Prostate gland (tissue), 2 donors: ENCODE measurements at regions not wholly inside any gene's neighbourhood (a gene's known extent, or its start where the extent isn't known, plus 50 kb on each side); places are given as distances from the start of the nearest gene placed in this dataset.

Experiments used
- DNase-seq: peaks from one replicate; pipeline ENCODE4 v3.0.0-alpha.2; 2019; ENCODE audit warnings: low spot score
- H3K27ac ChIP-seq, 2 donors: fragments of 200-600 bp; sonication (generic); 2 replicates each; pipeline ENCODE4 v1.5.1; 2017 to 2019
- H3K27me3 ChIP-seq: fragments of 200-600 bp; sonication (generic); replicated peaks from 2 replicates; pipeline ENCODE4 v1.5.1; 2019; ENCODE audit not compliant: insufficient read depth
- H3K36me3 ChIP-seq, 2 donors: fragments of 200-600 bp; sonication (generic); 1 replicate in 1 of 2; 2 replicates in 1 of 2; pipeline versions ENCODE4 v1.5.1 to v1.8.1; 2017 to 2019
- H3K4me1 ChIP-seq: fragments of 200-600 bp; sonication (generic); replicated peaks from 2 replicates; pipeline ENCODE4 v1.5.1; 2019
- H3K4me3 ChIP-seq, 2 donors: fragments of 200-600 bp; sonication (generic); 2 replicates each; pipeline ENCODE4 v1.5.1; 2017 to 2019
- H3K9me3 ChIP-seq: fragments of 200-600 bp; sonication (generic); 2 replicates; pipeline ENCODE4 v1.5.1; 2017
- POLR2A ChIP-seq: fragments of 450-650 bp; IDR thresholded peaks from one replicate; pipeline ENCODE4 v1.6.1; 2016; ENCODE audit warnings: antibody characterized with exemption, mild to moderate bottlenecking
- POLR2AphosphoS5 ChIP-seq: sonication (generic); formaldehyde crosslinking; IDR thresholded peaks from one replicate; pipeline ENCODE4 v1.6.1; 2017; ENCODE audit warnings: antibody characterized with exemption
- WGBS: methylation state at CpG from one replicate; pipeline ENCODE4 v1.1.5; 2018; 5-methylcytosine and 5-hydroxymethylcytosine counted together
- intact Hi-C: fragments of 100-400 bp; cut with DNase I; formaldehyde crosslinking; loops from one replicate; pipeline ENCODE4 v1.14.2; 2022
- TF ChIP-seq, protein P1 (sequence below), 4 experiments: fragments of 200-600 bp in 2 of 4; fragments of 450-650 bp in 2 of 4; sonication (generic) in 2 of 4; IDR thresholded peaks; 1 replicate in 3 of 4; 2 replicates in 1 of 4; pipeline ENCODE4 v1.5.1; 2016 to 2019; ENCODE audit warnings: antibody characterized with exemption in 4 of 4, mild to moderate bottlenecking in 2 of 4, moderate library complexity in 2 of 4

DNA sequence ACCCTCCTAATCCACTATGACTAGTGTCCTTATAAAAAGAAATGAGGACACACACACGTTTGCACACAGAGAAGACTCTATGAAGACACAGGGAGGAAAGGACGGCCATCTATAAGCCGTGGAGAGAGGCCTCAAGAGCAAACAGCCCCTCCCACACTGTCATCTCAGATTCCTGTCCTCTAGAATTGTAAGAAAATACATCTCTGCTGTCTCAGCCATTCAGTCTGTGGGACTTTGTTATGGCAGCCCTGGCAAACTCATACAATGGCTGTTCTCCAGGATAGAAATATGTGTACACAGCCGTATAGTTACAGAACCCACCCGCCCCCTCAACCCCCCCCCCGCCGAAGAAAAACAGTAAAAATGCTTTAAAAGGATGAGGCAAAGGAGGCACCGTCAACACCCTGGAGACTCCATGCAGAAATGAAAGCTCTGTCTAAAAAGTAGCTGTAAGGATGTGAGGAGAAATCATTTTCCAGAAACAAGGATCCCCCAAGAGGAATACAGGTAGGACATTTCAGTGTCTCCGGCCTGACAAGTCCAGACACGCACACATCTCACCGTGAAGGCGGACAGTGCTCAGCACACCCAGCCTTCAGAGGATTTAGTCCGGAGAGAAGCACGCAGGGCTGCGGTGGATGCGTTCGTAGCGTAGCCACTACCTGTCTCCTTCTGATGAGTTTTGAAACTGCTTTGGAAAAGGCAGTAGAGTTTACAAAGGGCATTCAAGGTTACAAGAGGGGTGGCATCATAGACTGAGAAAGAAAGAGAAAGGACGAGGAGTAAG, 110.8 kb upstream of the ERCC6L2 start:
- Histone ChIP-seq H3K36me3 (no peaks in the 10 kb centered on the region), H3K9me3 (no peaks in the 10 kb centered on the region), H3K27me3 (no peaks in the 10 kb centered on the region), H3K27ac (peak overlapping the region; percentile 51 to 59), H3K4me1 (no peaks in the 10 kb centered on the region), H3K4me3 (peak overlapping the region; percentile 11 to 20)
- peak; percentile 26 for DNase-seq
- intact Hi-C loops, result no loop called here
- WGBS, result 13% methylated on average over 19 of the region's 19 CpGs
- no peak for TF ChIP-seq POLR2AphosphoS5
- no peak for TF ChIP-seq POLR2A
- TF ChIP-seq, protein P1, sequence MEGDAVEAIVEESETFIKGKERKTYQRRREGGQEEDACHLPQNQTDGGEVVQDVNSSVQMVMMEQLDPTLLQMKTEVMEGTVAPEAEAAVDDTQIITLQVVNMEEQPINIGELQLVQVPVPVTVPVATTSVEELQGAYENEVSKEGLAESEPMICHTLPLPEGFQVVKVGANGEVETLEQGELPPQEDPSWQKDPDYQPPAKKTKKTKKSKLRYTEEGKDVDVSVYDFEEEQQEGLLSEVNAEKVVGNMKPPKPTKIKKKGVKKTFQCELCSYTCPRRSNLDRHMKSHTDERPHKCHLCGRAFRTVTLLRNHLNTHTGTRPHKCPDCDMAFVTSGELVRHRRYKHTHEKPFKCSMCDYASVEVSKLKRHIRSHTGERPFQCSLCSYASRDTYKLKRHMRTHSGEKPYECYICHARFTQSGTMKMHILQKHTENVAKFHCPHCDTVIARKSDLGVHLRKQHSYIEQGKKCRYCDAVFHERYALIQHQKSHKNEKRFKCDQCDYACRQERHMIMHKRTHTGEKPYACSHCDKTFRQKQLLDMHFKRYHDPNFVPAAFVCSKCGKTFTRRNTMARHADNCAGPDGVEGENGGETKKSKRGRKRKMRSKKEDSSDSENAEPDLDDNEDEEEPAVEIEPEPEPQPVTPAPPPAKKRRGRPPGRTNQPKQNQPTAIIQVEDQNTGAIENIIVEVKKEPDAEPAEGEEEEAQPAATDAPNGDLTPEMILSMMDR (IDR thresholded peaks at IDR 0.05), result no peak

DNA sequence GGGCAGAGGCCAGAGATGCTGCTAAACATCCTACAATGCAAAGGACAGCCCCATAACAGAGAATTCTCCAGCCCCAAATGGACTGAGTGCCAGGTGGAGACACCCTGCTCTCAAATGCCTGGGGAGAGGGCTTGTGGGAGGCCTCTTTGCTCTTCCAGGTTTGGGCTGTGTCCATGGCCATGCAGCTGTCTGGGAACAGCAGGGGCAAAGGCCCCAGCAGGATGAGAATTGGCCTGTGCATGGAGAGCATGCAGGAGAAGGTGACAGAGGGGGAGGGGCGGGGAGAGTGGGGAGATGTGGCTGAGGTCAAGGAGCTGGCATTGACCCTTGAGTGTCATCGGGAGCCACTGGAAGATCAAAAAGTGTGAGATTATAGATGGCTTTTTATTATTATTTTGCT, 111.5 kb upstream of the ERCC6L2 start:
- Histone ChIP-seq H3K36me3 (no peaks in the 10 kb centered on the region), H3K4me1 (no peaks in the 10 kb centered on the region), H3K27ac (peak overlapping the region; percentile 51 to 59), H3K9me3 (no peaks in the 10 kb centered on the region), H3K4me3 (no peak overlapping the region), H3K27me3 (no peaks in the 10 kb centered on the region)
- TF ChIP-seq, protein P1 (IDR thresholded peaks at IDR 0.05), result no peak
- TF ChIP-seq POLR2A (no peak), POLR2AphosphoS5 (no peak)
- 73% methylated on average over 2 of the region's 2 CpGs for WGBS
- intact Hi-C loops, result no loop called here
- no peak for DNase-seq

DNA sequence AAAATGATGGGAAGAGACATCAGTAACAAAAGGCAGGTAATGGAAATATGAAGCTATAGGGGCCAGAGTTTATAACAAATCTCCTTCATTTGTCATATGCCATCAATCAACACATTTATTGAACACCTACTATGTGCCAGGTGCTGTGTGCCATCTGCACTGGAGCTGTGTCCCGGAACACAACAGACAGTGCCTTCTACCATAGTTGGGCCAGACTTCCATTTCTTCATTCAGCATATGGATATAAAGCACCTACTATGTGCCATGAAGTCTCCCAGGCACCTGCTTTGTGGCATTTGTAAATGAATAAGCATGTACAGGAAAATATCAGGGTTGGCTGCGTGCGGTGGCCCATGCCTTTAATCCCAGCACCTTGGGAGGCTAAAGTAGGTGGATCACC, 112.5 kb upstream of the ERCC6L2 start:
- Histone ChIP-seq H3K27me3 (no peaks in the 10 kb centered on the region), H3K9me3 (no peaks in the 10 kb centered on the region), H3K27ac (no peak overlapping the region), H3K4me3 (no peak overlapping the region), H3K36me3 (no peaks in the 10 kb centered on the region), H3K4me1 (no peaks in the 10 kb centered on the region)
- no peak for DNase-seq
- no peak for TF ChIP-seq POLR2AphosphoS5
- no peak for TF ChIP-seq POLR2A
- TF ChIP-seq, protein P1 (IDR thresholded peaks at IDR 0.05), result no peak
- intact Hi-C loops, result no loop called here
- WGBS, result 98% methylated on average over 3 of the region's 3 CpGs

DNA sequence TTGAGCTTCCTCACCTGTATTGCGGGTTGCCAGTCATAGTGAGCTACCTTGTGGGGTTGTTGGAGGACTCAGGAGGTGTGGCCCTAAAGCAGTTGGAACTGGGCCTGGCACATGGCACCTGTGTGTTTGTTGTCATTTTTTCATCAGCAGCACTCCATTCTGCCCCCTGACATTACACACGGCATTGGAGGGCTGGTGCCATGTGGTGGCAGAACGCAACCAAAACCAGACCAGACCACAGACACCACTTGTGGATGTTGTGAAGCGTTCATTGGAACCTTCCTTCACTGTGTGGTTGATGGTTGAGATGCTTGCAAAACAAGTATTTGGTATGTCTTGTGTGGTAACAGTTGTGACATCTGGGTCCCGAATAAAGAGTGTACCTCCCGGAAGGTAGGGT, 113.2 kb upstream of the ERCC6L2 start:
- Histone ChIP-seq H3K27ac (no peak overlapping the region), H3K4me3 (no peak overlapping the region), H3K9me3 (no peaks in the 10 kb centered on the region), H3K4me1 (no peaks in the 10 kb centered on the region), H3K27me3 (no peaks in the 10 kb centered on the region), H3K36me3 (no peaks in the 10 kb centered on the region)
- intact Hi-C loops, result no loop called here
- TF ChIP-seq, protein P1 (IDR thresholded peaks at IDR 0.05), result no peak
- TF ChIP-seq POLR2AphosphoS5 (no peak), POLR2A (no peak)
- no peak for DNase-seq
- WGBS, result 95% methylated on average over 6 of the region's 6 CpGs

DNA sequence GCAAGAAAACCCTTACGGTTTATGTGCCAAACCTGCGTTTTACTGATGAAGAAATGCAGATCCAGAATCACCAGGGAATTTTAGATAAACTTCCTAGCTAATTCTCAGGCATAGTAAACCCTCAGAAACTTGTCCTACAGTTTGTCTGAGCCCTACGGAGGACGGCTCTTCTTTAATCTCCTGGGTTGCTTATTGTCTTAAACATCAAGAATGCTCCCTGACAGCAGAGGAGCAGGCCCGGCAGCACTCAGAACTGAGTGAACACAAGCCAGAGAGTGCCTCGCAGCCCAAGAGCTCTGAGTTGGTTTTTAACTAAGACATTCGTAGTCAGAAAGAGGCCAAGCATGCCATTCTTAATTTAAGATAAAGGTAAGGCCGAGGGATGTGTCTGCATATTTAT, 114.7 kb upstream of the ERCC6L2 start:
- 68% methylated on average over 8 of the region's 8 CpGs for WGBS
- DNase-seq, result no peak
- Histone ChIP-seq H3K4me1 (no peaks in the 10 kb centered on the region), H3K4me3 (no peak overlapping the region), H3K9me3 (no peaks in the 10 kb centered on the region), H3K27ac (no peak overlapping the region), H3K27me3 (no peaks in the 10 kb centered on the region), H3K36me3 (no peaks in the 10 kb centered on the region)
- TF ChIP-seq POLR2A (no peak), POLR2AphosphoS5 (no peak)
- TF ChIP-seq, protein P1 (IDR thresholded peaks at IDR 0.05), result no peak
- intact Hi-C loops, result no loop called here
